Left renal cortex interstitium (tissue), 4 donors: ENCODE measurements at regions not wholly inside any gene's neighbourhood (a gene's known extent, or its start where the extent isn't known, plus 50 kb on each side); places are given as distances from the start of the nearest gene placed in this dataset.
"Not testable (repeated sequence)": the region's sequence is repeated elsewhere in the genome, so short reads cannot be mapped to it uniquely, and the experiment has no call there.

Experiments used
- DNase-seq, 4 donors: peaks; one replicate each; pipeline ENCODE4 v3.0.0-alpha.2; 2013; ENCODE audit warnings: low read depth in 4 of 4, low spot score in 2 of 4, missing footprints in 1 of 4

- DNase-seq: not testable (repeated sequence)
These were observed 53.4 kb upstream of the PSMA1 start for GRCh38 chr11:14573539-14574057.

GRCh38 chr11:14577292-14577691 lies 57.1 kb upstream of the PSMA1 start:
- DNase-seq: no peak

- DNase-seq: no peak
These were observed 57.8 kb upstream of the PSMA1 start for GRCh38 chr11:14577835-14578529.

GRCh38 chr11:14578541-14578956 lies 58.4 kb upstream of the PSMA1 start:
- no peak for DNase-seq

- DNase-seq: no peak
These were observed 59.5 kb upstream of the PSMA1 start for GRCh38 chr11:14579646-14580045.

GRCh38 chr11:14582793-14583192 lies 60.8 kb upstream of the PDE3B start:
- DNase-seq: no peak

- DNase-seq: peak in 2 of 4 donors; percentile 18 to 46
These were observed 60.2 kb upstream of the PDE3B start for GRCh38 chr11:14583252-14584034.

- no peak for DNase-seq
These were observed 59.6 kb upstream of the PDE3B start for GRCh38 chr11:14584035-14584363.

GRCh38 chr11:14584595-14584994 lies 59.0 kb upstream of the PDE3B start:
- no peak for DNase-seq

GRCh38 chr11:14585438-14585837 lies 58.2 kb upstream of the PDE3B start:
- DNase-seq: no peak

- DNase-seq: no peak
These were observed 56.3 kb upstream of the PDE3B start for GRCh38 chr11:14587258-14587657.

- no peak for DNase-seq
These were observed 54.9 kb upstream of the PDE3B start for GRCh38 chr11:14588681-14589080.

GRCh38 chr11:14589421-14589820 lies 54.2 kb upstream of the PDE3B start:
- no peak for DNase-seq

- DNase-seq: not testable (repeated sequence)
These were observed 52.6 kb upstream of the PDE3B start for GRCh38 chr11:14591046-14591445.

- DNase-seq: no peak
These were observed 49.9 kb upstream of the PDE3B start for GRCh38 chr11:14593671-14594070.
